GM12864 (cell line): ENCODE measurements at regions not wholly inside any gene's neighbourhood (a gene's known extent, or its start where the extent isn't known, plus 50 kb on each side); places are given as distances from the start of the nearest gene placed in this dataset.

Source experiments
- DNase-seq: peaks from one replicate; pipeline ENCODE4 v3.0.0-alpha.2; 2011; ENCODE audit warnings: low read depth
- H3K4me3 ChIP-seq: 2 replicates; pipeline ENCODE4 v1.5.1; 2011; ENCODE audit warnings: mild to moderate bottlenecking, low read depth, low read length, control low read depth
- CTCF ChIP-seq: IDR thresholded peaks from 2 replicates; pipeline ENCODE4 v1.5.1; 2011; ENCODE audit warnings: low read depth, mild to moderate bottlenecking, moderate library complexity, low read length, control low read depth, inconsistent platforms; ENCODE audit errors: missing control alignments

GRCh38 chr2:161049559-161049958 is 110.7 kb upstream of the TANK start:
- no peak overlapping the region for H3K4me3 ChIP-seq
- TF ChIP-seq CTCF = no peak
- DNase-seq = no peak

GRCh38 chr2:161052214-161052613 is 108.0 kb upstream of the TANK start:
- no peak for DNase-seq
- H3K4me3 ChIP-seq = no peak overlapping the region
- no peak for TF ChIP-seq CTCF

DNA sequence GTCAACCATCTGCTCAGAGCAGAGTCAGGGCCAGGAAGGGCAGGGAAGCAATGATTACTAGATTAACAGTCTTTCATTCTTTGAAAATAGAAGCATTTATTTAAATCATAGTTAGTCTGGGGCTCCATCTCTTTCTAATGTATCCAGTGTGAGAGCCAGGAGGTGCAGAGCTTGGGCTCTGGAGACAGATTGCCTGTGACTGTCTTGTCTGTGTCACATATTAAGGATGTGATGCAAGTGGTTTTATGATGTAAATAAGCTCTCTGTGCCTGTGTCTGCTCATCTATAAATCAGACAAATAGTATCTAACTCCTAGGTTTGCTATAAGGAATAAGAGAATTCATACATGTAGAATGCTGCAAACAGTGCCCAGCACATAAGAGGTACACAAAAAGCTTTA is 104.9 kb upstream of the TANK start:
- no peak for DNase-seq
- TF ChIP-seq CTCF = no peak
- H3K4me3 ChIP-seq = no peak overlapping the region

GRCh38 chr2:161059388-161059787 is 100.8 kb upstream of the TANK start:
- TF ChIP-seq CTCF = no peak
- no peak for DNase-seq
- no peak overlapping the region for H3K4me3 ChIP-seq

- TF ChIP-seq CTCF = no peak
- no peak overlapping the region for H3K4me3 ChIP-seq
- DNase-seq = no peak
Observed at GRCh38 chr2:161061786-161062185, 98.4 kb upstream of the TANK start.

DNA sequence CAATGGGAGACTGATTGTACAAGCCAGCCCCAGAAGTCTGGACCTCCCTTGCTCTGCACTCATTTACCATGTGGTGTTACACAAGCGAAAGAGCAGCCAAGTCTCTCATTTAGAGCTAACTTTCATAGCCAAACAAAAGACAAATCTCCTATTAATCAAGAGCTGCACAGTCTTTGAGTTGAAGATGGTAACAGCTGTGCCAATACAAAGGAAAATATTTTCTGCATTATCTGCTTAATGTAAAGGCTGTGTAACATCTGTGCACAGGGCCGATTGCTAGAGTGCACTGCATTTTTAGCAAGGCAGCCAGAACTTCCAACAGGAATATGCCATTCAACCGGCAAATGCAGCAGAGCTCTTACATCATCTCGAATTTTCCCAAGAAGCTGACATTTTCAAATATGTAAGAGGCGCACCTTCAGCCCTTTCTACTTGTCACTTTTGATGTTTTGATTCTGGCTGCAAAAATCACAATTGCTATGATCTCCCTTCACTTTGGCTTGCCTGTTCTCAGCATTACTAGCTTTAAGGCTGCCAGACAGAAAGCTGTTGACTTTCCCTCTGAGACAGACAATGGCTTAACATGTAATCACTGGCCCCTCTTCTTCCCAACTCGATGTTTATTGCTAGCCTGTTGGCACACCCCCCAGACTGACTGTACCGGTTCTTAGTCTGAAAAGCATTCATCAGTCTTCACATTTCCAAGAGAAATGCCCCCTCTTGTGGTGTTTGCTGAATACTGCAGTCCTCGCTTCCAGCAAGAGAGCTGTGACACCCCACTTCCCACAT is 96.9 kb upstream of the TANK start:
- H3K4me3 ChIP-seq = no peak overlapping the region
- peak; percentile 46 for DNase-seq
- TF ChIP-seq CTCF = peak; percentile 93

DNA sequence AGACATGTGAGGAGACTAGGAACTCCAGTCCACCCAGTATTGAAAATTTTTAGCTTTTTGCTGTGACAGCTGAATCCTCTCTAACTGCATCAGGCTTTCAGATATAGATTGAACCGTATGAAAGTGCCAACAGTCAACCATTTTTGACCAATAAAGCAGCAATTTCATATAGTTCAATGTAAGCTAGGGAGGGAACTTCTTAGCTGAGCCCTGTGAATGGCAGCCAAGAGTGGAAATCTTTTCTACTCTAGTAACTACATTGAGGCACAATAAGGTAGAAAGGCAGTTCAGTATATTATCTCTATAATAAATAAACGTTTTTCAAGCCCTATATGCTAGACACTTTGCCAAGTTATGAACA is 96.3 kb upstream of the TANK start:
- TF ChIP-seq CTCF = no peak
- H3K4me3 ChIP-seq = no peak overlapping the region
- no peak for DNase-seq
